ENCODE measurements at regions not wholly inside any gene's neighbourhood (a gene's known extent, or its start where the extent isn't known, plus 50 kb on each side); places are given as distances from the start of the nearest gene placed in this dataset.
A peak's percentile ranks its signal among the peaks of the same experiment; 100 is the strongest.

DNA sequence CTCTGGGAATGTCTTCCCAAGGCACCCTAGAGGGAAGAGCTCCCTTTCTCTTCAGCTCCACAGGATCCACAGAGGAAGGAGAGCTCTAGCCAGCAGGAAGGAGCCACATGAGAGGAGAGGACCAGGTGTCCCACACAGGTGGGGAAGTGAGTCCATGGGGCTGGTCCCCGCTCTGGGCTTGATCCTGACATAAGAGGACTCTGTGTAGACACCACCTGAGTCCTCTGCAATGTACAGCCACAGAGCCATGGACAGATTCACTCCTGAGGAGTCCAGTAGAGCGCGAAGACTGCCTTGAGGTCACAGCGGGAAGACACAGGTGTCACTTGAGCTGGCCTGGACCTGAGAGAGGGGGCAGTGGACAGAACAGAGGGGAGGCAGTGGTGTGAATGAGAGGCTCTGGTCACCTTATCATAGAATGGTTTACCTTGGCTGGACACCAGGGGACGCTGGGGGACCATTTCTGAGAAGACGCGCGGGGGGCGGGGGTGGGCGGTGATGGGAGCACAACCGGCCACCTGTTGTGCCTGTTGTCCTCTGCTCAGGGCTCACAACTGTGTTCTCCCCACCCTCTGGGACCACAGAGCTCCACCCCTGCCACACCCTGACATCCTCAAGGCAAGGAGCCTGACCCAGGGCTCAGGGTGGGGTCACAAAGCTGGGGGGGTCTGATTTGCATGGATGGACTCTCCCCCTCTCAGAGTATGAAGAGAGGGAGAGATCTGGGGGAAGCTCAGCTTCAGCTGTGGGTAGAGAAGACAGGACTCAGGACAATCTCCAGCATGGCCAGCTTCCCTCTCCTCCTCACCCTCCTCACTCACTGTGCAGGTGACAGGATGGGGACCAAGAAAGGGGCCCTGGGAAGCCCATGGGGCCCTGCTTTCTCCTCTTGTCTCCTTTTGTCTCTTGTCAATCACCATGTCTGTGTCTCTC lies 128.2 kb downstream of the ZNF280B start:
- CTCF ChIA-PET (ENCODE audit: low intra/inter-chr PET ratio), result interaction anchor here (0.6 to 1.2 kb wide), 6 partner anchors 20 to 504 kb away, joined by 3 to 5 read pairs (median 3); no protein-coding TSS in a partner anchor
- ATAC-seq, result peak; percentile 87
- peaks cover 6% of the 10 kb centered on the region; the same call in 1 of the 2 replicates for H4K20me1 ChIP-seq (replicated peaks; ENCODE audit: control insufficient read depth, insufficient read depth, low read length)
- no peak overlapping the region for H3K4me2 ChIP-seq (ENCODE audit: insufficient read depth, low read length)
- no peaks in the 10 kb centered on the region for H3K36me3 ChIP-seq (ENCODE audit: control insufficient read depth, insufficient read depth, low read length)
- H3K27ac ChIP-seq (ENCODE audit: extremely low read depth, low read depth, low read length), result no peak overlapping the region
- no peak overlapping the region for H2AFZ ChIP-seq (ENCODE audit: low read depth, low read length)
- intact Hi-C loops (cut with micrococcal nuclease) (loop anchor here (1.0 kb wide), 1 partner anchor 84 kb away; no protein-coding TSS in a partner anchor), in situ Hi-C loops (cut with MboI) (no loop called here)
- H3K27me3 ChIP-seq (ENCODE audit: control insufficient read depth in 2 of 2, insufficient read depth in 2 of 2, low read length in 2 of 2), result peaks cover 14 to 33% of the 10 kb centered on the region in 2 experiments
- no peaks in the 10 kb centered on the region for H3K9me3 ChIP-seq (replicated peaks; ENCODE audit: control insufficient read depth, insufficient read depth, low read depth, low read length)
- WGBS (ENCODE audit: insufficient coverage, low coverage, missing lambda C conversion rate), result 1% methylated on average over 11 of the region's 11 CpGs
- H3K4me1 ChIP-seq (replicated peaks in 1 of 2; ENCODE audit: control insufficient read depth in 2 of 2, insufficient read depth in 2 of 2, low read length in 2 of 2), result no peaks in the 10 kb centered on the region
- H3K4me3 ChIP-seq, result no peak overlapping the region
- H3K9ac ChIP-seq (ENCODE audit: insufficient read depth in 1 of 2, low read depth in 2 of 2, low read length in 2 of 2), result no peak overlapping the region
- POLR2A ChIA-PET, result interaction anchor here (0.5 to 1.4 kb wide), 8 partner anchors 8 to 715 kb away, joined by 3 to 6 read pairs (median 4); no protein-coding TSS in a partner anchor
- no peaks in the 10 kb centered on the region for H3K79me2 ChIP-seq (ENCODE audit: control insufficient read depth, insufficient read depth, low read length)
- BruUV-seq (replicated peaks), result no TSS peak
- H3K9me1 ChIP-seq (ENCODE audit: control insufficient read depth, insufficient read depth, low read length), result no peaks in the 10 kb centered on the region
- peak; percentile 80 to 91 (median 88) for DNase-seq (ENCODE audit: extremely low read depth in 1 of 4, low spot score in 3 of 4)
- no peak for FAIRE-seq
- TF ChIP-seq ZNF133 (CRISPR knock-in tag; IDR thresholded peaks at IDR 0.05) (0 out of 2 replicates have a peak, but pooled peaks have one; percentile 55), MCM2 (IDR thresholded peaks at IDR 0.05; ENCODE audit: low read depth) (no peak), NFE2L1 (tag; IDR thresholded peaks at IDR 0.05; ENCODE audit: borderline replicate concordance, low read depth) (no peak), ZFPM2 (CRISPR knock-in tag; IDR thresholded peaks at IDR 0.05) (0 out of 2 replicates have a peak, but pooled peaks have one; percentile 32), MCM5 (IDR thresholded peaks at IDR 0.05; ENCODE audit: low read depth) (no peak), ARHGAP35 (IDR thresholded peaks at IDR 0.05; ENCODE audit: partially characterized antibody) (no peak), PYGO2 (tag; IDR thresholded peaks at IDR 0.05) (no peak), MYNN (IDR thresholded peaks at IDR 0.05) (no peak), MYNN (CRISPR knock-in tag; IDR thresholded peaks at IDR 0.05) (peak; percentile 46; the same call in 1 of the 2 replicates)
- TF ChIP-seq, protein P1, sequence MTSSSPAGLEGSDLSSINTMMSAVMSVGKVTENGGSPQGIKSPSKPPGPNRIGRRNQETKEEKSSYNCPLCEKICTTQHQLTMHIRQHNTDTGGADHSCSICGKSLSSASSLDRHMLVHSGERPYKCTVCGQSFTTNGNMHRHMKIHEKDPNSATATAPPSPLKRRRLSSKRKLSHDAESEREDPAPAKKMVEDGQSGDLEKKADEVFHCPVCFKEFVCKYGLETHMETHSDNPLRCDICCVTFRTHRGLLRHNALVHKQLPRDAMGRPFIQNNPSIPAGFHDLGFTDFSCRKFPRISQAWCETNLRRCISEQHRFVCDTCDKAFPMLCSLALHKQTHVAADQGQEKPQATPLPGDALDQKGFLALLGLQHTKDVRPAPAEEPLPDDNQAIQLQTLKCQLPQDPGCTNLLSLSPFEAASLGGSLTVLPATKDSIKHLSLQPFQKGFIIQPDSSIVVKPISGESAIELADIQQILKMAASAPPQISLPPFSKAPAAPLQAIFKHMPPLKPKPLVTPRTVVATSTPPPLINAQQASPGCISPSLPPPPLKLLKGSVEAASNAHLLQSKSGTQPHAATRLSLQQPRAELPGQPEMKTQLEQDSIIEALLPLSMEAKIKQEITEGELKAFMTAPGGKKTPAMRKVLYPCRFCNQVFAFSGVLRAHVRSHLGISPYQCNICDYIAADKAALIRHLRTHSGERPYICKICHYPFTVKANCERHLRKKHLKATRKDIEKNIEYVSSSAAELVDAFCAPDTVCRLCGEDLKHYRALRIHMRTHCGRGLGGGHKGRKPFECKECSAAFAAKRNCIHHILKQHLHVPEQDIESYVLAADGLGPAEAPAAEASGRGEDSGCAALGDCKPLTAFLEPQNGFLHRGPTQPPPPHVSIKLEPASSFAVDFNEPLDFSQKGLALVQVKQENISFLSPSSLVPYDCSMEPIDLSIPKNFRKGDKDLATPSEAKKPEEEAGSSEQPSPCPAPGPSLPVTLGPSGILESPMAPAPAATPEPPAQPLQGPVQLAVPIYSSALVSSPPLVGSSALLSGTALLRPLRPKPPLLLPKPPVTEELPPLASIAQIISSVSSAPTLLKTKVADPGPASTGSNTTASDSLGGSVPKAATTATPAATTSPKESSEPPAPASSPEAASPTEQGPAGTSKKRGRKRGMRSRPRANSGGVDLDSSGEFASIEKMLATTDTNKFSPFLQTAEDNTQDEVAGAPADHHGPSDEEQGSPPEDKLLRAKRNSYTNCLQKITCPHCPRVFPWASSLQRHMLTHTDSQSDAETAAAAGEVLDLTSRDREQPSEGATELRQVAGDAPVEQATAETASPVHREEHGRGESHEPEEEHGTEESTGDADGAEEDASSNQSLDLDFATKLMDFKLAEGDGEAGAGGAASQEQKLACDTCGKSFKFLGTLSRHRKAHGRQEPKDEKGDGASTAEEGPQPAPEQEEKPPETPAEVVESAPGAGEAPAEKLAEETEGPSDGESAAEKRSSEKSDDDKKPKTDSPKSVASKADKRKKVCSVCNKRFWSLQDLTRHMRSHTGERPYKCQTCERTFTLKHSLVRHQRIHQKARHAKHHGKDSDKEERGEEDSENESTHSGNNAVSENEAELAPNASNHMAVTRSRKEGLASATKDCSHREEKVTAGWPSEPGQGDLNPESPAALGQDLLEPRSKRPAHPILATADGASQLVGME (CRISPR knock-in tag; IDR thresholded peaks at IDR 0.05), result no peak
- TF ChIP-seq, protein P2, sequence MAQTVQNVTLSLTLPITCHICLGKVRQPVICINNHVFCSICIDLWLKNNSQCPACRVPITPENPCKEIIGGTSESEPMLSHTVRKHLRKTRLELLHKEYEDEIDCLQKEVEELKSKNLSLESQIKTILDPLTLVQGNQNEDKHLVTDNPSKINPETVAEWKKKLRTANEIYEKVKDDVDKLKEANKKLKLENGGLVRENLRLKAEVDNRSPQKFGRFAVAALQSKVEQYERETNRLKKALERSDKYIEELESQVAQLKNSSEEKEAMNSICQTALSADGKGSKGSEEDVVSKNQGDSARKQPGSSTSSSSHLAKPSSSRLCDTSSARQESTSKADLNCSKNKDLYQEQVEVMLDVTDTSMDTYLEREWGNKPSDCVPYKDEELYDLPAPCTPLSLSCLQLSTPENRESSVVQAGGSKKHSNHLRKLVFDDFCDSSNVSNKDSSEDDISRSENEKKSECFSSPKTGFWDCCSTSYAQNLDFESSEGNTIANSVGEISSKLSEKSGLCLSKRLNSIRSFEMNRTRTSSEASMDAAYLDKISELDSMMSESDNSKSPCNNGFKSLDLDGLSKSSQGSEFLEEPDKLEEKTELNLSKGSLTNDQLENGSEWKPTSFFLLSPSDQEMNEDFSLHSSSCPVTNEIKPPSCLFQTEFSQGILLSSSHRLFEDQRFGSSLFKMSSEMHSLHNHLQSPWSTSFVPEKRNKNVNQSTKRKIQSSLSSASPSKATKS (CRISPR knock-in tag; IDR thresholded peaks at IDR 0.05), result no peak
